K562 (cell line): ENCODE measurements at regions not wholly inside any gene's neighbourhood (a gene's known extent, or its start where the extent isn't known, plus 50 kb on each side); places are given as distances from the start of the nearest gene placed in this dataset.

Experiments
- ATAC-seq: fragments of 200-7000 bp; cut with Tn5 transposase; 3 replicates; pipeline ENCODE4 v1.9.1; 2020; ENCODE audit warnings: moderate library complexity
- BruUV-seq: library from RNA; stranded (reverse); fragments of 400-500 nt; replicated peaks from 2 replicates; lab custom pipeline; 2021; lab: Mats Ljungman, UMichigan
- CTCF ChIA-PET: fragments of 300-600 bp; formaldehyde crosslinking; extraction: SDS; loops from one replicate; lab custom pipeline; 2021; ENCODE audit warnings: low intra/inter-chr PET ratio; lab: Yijun Ruan, JAX
- POLR2A ChIA-PET: fragments of 300-600, 350-650 bp; sonication (Branson Sonifier 250); formaldehyde crosslinking; extraction: SDS; loops from one replicate; lab custom pipeline; 2021; ENCODE audit warnings: antibody characterized with exemption, inconsistent platforms; lab: Yijun Ruan, JAX
- DNase-seq, 4 experiments: peaks; one replicate each; pipeline versions ENCODE4 v3.0.0 to v3.0.0-alpha.2; 2011 to 2018; ENCODE audit warnings: low spot score in 3 of 4, mixed read lengths in 3 of 4; ENCODE audit errors: extremely low read depth in 1 of 4
- FAIRE-seq: peaks from 2 replicates; lab custom pipeline; 2011; peaks lifted over from hg19 to GRCh38; lab: Jason Lieb, UNC
- H2AFZ ChIP-seq: 2 replicates; pipeline ENCODE4 v1.6.0; 2011; ENCODE audit warnings: low read depth, low read length, control low read depth, inconsistent platforms
- H3K27ac ChIP-seq: fragments of 200-600 bp; 3 replicates; pipeline ENCODE4 v1.8.0; 2011; ENCODE audit warnings: low read depth, mild to moderate bottlenecking, control low read depth, inconsistent platforms, low read length, moderate library complexity, mixed read lengths; ENCODE audit errors: extremely low read depth
- H3K27me3 ChIP-seq, 2 experiments: fragments of 300-600 bp in 1 of 2; 2 replicates in 1 of 2; 3 replicates in 1 of 2; pipeline versions ENCODE4 v1.6.0 to v1.8.0; 2011; ENCODE audit warnings: inconsistent platforms in 2 of 2, low read length in 2 of 2, mild to moderate bottlenecking in 1 of 2, mixed read lengths in 1 of 2, moderate library complexity in 1 of 2; ENCODE audit not compliant: control insufficient read depth in 2 of 2, insufficient read depth in 2 of 2
- H3K36me3 ChIP-seq: fragments of 300-600 bp; 3 replicates; pipeline ENCODE4 v1.8.0; 2011; ENCODE audit warnings: mild to moderate bottlenecking, low read length, inconsistent platforms; ENCODE audit not compliant: control insufficient read depth, insufficient read depth
- H3K4me1 ChIP-seq, 2 experiments: fragments of 200-600 bp in 1 of 2; replicated peaks in 1 of 2; 2 replicates in 1 of 2; 3 replicates in 1 of 2; pipeline versions ENCODE4 v1.5.1 to v1.8.0; 2011; ENCODE audit warnings: inconsistent platforms in 2 of 2, low read length in 2 of 2, mild to moderate bottlenecking in 1 of 2, mixed read lengths in 1 of 2, moderate library complexity in 1 of 2; ENCODE audit not compliant: control insufficient read depth in 2 of 2, insufficient read depth in 2 of 2
- H3K4me2 ChIP-seq: 2 replicates; pipeline ENCODE4 v1.6.1; 2011; ENCODE audit warnings: low read length, control low read depth, inconsistent platforms, mixed read lengths; ENCODE audit not compliant: insufficient read depth
- H3K4me3 ChIP-seq: fragments of 200-600 bp; sonication (generic), shearing (Covaris generic); 2 replicates; pipeline ENCODE4 v1.5.1; 2016; ENCODE audit warnings: control low read depth, inconsistent platforms
- H3K79me2 ChIP-seq: fragments of 200-600 bp; 3 replicates; pipeline ENCODE4 v1.8.0; 2011; ENCODE audit warnings: low read length, inconsistent platforms; ENCODE audit not compliant: control insufficient read depth, insufficient read depth
- H3K9ac ChIP-seq, 2 experiments: 2 replicates each; pipeline versions ENCODE4 v1.6.0 to v1.6.1; 2011; ENCODE audit warnings: low read depth in 2 of 2, low read length in 2 of 2, control low read depth in 1 of 2, inconsistent platforms in 1 of 2, mild to moderate bottlenecking in 1 of 2, mixed read lengths in 1 of 2; ENCODE audit not compliant: insufficient read depth in 1 of 2
- H3K9me1 ChIP-seq: one replicate; pipeline ENCODE4 v1.6.0; 2011; ENCODE audit warnings: inconsistent platforms, mild to moderate bottlenecking, low read length, moderate library complexity; ENCODE audit not compliant: control insufficient read depth, insufficient read depth
- H3K9me3 ChIP-seq: replicated peaks from 2 replicates; pipeline ENCODE4 v1.5.1; 2011; ENCODE audit warnings: low read depth, low read length, inconsistent platforms; ENCODE audit not compliant: control insufficient read depth, insufficient read depth
- H4K20me1 ChIP-seq: replicated peaks from 2 replicates; pipeline ENCODE4 v1.6.1; 2011; ENCODE audit warnings: low read length, inconsistent platforms, mixed read lengths; ENCODE audit not compliant: control insufficient read depth, insufficient read depth
- CBX2 ChIP-seq: fragments of 200-600 bp; sonication (generic); IDR thresholded peaks from one replicate; pipeline ENCODE4 v1.6.1; 2012; ENCODE audit warnings: mild to moderate bottlenecking, low read length, inconsistent platforms; ENCODE audit not compliant: insufficient read depth, poor library complexity, severe bottlenecking
- E2F8 ChIP-seq: fragments of 450-650 bp; IDR thresholded peaks from 2 replicates; pipeline ENCODE4 v1.7.1; 2018; ENCODE audit warnings: mild to moderate bottlenecking, low read depth; ENCODE audit not compliant: partially characterized antibody
- E4F1 ChIP-seq: fragments of 250-450 bp; sonication (Bioruptor Pico); IDR thresholded peaks from 2 replicates; pipeline ENCODE4 v1.5.0; 2021; ENCODE audit warnings: mild to moderate bottlenecking, borderline replicate concordance
- HSF4 ChIP-seq: fragments of 250-450 bp; sonication (Bioruptor Pico); IDR thresholded peaks from 2 replicates; pipeline ENCODE4 v2.1.2; 2022; ENCODE audit warnings: mild to moderate bottlenecking, moderate library complexity, borderline replicate concordance
- NFYB ChIP-seq: IDR thresholded peaks from 2 replicates; pipeline ENCODE4 v1.6.1; 2011; ENCODE audit warnings: mild to moderate bottlenecking, moderate library complexity; ENCODE audit not compliant: insufficient read length; ENCODE audit errors: extremely low read depth
- SMAD2 ChIP-seq: fragments of 150-350 bp; IDR thresholded peaks from 2 replicates; pipeline ENCODE4 v1.6.1; 2014; ENCODE audit warnings: low read depth, mild to moderate bottlenecking, low read length
- SRF ChIP-seq, 2 experiments: fragments of 250-450, 450-650 bp in 1 of 2; sonication (Bioruptor Pico) in 1 of 2; sonication (generic) in 1 of 2; formaldehyde crosslinking; IDR thresholded peaks; 2 replicates each; pipeline versions ENCODE4 v1.5.0 to v1.5.1; 2020 to 2022; ENCODE audit warnings: mild to moderate bottlenecking in 1 of 2, missing genetic modification reagents in 1 of 2
- ZNF143 ChIP-seq: sonication (generic); formaldehyde crosslinking; IDR thresholded peaks from 2 replicates; pipeline ENCODE4 v1.9.0; 2022; ENCODE audit warnings: mild to moderate bottlenecking, missing genetic modification reagents
- ZNF785 ChIP-seq: fragments of 250-450 bp; sonication (Bioruptor Pico); IDR thresholded peaks from 2 replicates; pipeline ENCODE4 v1.4.0; 2020; ENCODE audit warnings: mild to moderate bottlenecking
- ZNF79 ChIP-seq: fragments of 250-450 bp; sonication (Bioruptor Pico); IDR thresholded peaks from 2 replicates; pipeline ENCODE4 v1.4.0; 2020; ENCODE audit warnings: low read depth, mild to moderate bottlenecking, moderate library complexity
- WGBS: fragments of 100-300 bp; shearing (Covaris generic); methylation state at CpG from one replicate; pipeline ENCODE4 v1.1.6; 2016; ENCODE audit warnings: low coverage, mixed read lengths; ENCODE audit not compliant: insufficient coverage; ENCODE audit errors: missing lambda C conversion rate; 5-methylcytosine and 5-hydroxymethylcytosine counted together
- in situ Hi-C: fragments of 300-500 bp; cut with MboI; formaldehyde crosslinking; loops from 4 replicates; pipeline ENCODE4 v1.15.0; 2018; ENCODE audit warnings: inconsistent platforms, mixed read lengths
- intact Hi-C: fragments of 100-400 bp; cut with micrococcal nuclease; formaldehyde crosslinking; loops from 2 replicates; pipeline ENCODE4 v1.14.2; 2022

- no TSS peak for BruUV-seq
- Histone ChIP-seq H3K27ac (no peak overlapping the region), H3K4me2 (no peak overlapping the region), H3K9me1 (no peaks in the 10 kb centered on the region), H3K79me2 (no peaks in the 10 kb centered on the region), H2AFZ (no peak overlapping the region), H3K4me1 (no peaks in the 10 kb centered on the region), H3K27me3 (no peaks in the 10 kb centered on the region)
- in situ Hi-C loops: no loop called here
- no peak for ATAC-seq
- POLR2A ChIA-PET: no interaction called here
- FAIRE-seq: no peak
- TF ChIP-seq E4F1: no peak
- TF ChIP-seq NFYB: no peak
- TF ChIP-seq HSF4 (CRISPR knock-in tag): no peak
- TF ChIP-seq ZNF785: no peak
- TF ChIP-seq E2F8: no peak
- no peak for TF ChIP-seq CBX2
- TF ChIP-seq SMAD2: no peak
- no peak for TF ChIP-seq ZNF143
- no peak for TF ChIP-seq SRF (CRISPR knock-in tag; IDR thresholded peaks at IDR 0.05)
- TF ChIP-seq ZNF79 (CRISPR knock-in tag): no peak
- TF ChIP-seq, all 486 proteins: peak for 0
- Histone ChIP-seq H4K20me1 (no peaks in the 10 kb centered on the region), H3K9ac (no peak overlapping the region), H3K4me3 (no peak overlapping the region), H3K9me3 (no peaks in the 10 kb centered on the region), H3K36me3 (no peaks in the 10 kb centered on the region)
- CTCF ChIA-PET: no interaction called here
- WGBS: 0% methylated on average over 2 of the region's 2 CpGs
- DNase-seq: no peak
- intact Hi-C loops: no loop called here
Measured at GRCh38 chr10:107277591-107277990, 113.1 kb upstream of the SORCS1 start.
